ENCODE measurements at regions not wholly inside any gene's neighbourhood (a gene's known extent, or its start where the extent isn't known, plus 50 kb on each side); places are given as distances from the start of the nearest gene placed in this dataset.

DNA sequence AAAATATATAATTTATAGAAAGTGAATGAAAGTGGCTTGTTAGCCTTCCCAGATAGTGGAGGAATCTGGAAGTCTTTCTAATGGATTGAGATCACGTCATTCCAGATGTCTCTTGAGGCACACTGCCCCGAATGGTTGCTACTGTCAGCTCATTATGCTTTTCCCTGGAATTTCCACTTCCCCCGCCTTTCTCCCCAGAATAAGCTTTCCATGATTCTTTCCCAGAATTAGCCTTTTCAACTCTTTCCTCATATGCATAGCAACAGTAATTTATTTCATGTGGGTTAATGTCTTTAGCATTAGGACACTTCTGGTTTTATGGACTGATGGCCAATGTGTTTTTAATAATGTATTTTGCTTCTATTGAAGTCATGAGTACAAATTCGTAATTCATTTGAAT is 81.5 kb downstream of the PALM2AKAP2 start:
- Histone ChIP-seq H3K27ac (ENCODE audit: low read length) (no peak overlapping the region), H3K4me3 (ENCODE audit: low read depth in 1 of 2, low read length in 2 of 2) (no peak overlapping the region), H3K4me1 (ENCODE audit: control insufficient read depth in 1 of 2, insufficient read depth in 2 of 2, low read length in 2 of 2) (no peaks in the 10 kb centered on the region), H3K27me3 (ENCODE audit: low read depth, low read length) (no peaks in the 10 kb centered on the region), H3K36me3 (ENCODE audit: control insufficient read depth in 1 of 2, insufficient read depth in 2 of 2, low read length in 2 of 2) (no peaks in the 10 kb centered on the region), H3K9me3 (ENCODE audit: control insufficient read depth in 1 of 2, low read length in 2 of 2) (no peaks in the 10 kb centered on the region)

DNA sequence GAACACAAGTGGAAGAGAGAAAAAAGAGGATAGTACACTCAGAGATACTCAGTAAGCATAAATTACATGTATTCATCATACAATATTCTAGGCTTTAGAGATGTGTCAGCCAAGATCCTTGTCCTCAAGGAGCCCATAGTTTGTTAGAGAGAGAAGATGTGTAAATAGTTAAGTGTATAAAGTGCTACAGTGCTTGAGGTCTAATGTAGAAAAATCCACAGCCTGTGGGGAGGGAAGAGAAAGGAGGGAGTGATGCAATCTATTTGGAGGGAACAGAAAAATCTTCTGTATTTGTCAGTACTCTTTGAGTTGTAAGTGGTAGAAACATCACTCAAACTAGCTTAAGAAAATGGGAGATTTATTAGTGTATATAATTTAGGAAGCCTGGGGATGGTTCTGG is 81.9 kb downstream of the PALM2AKAP2 start:
- Histone ChIP-seq H3K4me1 (ENCODE audit: control insufficient read depth in 1 of 2, insufficient read depth in 2 of 2, low read length in 2 of 2) (no peaks in the 10 kb centered on the region), H3K27me3 (ENCODE audit: low read depth, low read length) (no peaks in the 10 kb centered on the region), H3K4me3 (ENCODE audit: low read depth in 1 of 2, low read length in 2 of 2) (no peak overlapping the region), H3K36me3 (ENCODE audit: control insufficient read depth in 1 of 2, insufficient read depth in 2 of 2, low read length in 2 of 2) (no peaks in the 10 kb centered on the region), H3K27ac (ENCODE audit: low read length) (no peak overlapping the region), H3K9me3 (ENCODE audit: control insufficient read depth in 1 of 2, low read length in 2 of 2) (no peaks in the 10 kb centered on the region)

DNA sequence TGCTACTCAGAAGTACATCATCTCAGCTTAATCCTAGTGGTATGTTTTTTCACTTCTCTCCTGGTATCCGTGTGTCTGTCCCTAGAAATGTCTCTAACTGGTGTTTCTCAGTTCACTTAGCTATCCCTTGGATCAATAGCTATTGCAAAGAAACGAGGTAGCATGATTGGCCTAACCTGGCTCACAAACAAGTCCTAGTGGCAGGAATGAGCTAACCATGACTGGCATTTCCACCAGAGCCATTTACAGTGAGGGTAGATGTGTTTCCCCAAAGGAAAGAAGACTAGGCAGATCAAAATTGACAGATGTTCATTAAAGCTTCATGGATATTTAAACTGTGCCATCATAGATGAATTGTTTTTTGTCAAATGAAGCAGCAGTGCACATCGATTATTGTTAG is 82.5 kb downstream of the PALM2AKAP2 start:
- H3K4me1 ChIP-seq (ENCODE audit: control insufficient read depth in 1 of 2, insufficient read depth in 2 of 2, low read length in 2 of 2): peaks cover 0 to 3% of the 10 kb centered on the region in 2 donors
- no peak overlapping the region for H3K4me3 ChIP-seq (ENCODE audit: low read depth in 1 of 2, low read length in 2 of 2)
- H3K27ac ChIP-seq (ENCODE audit: low read length): no peak overlapping the region

DNA sequence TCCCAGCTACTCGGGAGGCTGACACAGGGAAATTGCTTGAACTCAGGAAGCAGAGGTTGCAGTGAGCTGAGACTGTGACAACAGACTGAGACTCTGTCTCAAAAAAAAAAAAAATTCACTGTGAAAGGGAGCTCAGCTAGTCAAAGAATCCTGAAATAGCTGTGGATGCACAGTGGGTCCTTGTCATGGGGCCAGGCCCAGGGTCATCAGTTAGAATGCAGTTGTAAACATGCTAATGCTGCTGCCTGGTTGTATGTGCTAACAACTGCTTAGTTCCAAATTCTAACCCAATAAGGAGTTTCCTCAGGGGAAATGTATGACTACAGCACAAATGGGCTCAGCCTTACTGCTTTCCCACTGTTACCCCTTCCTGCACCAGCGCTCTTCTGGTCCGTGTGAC is 84.0 kb downstream of the PALM2AKAP2 start:
- no peak overlapping the region for H3K4me3 ChIP-seq (ENCODE audit: low read depth in 1 of 2, low read length in 2 of 2)
- H3K27ac ChIP-seq (ENCODE audit: low read length): no peak overlapping the region
- H3K36me3 ChIP-seq (ENCODE audit: control insufficient read depth in 1 of 2, insufficient read depth in 2 of 2, low read length in 2 of 2): no peaks in the 10 kb centered on the region
- H3K27me3 ChIP-seq (ENCODE audit: low read depth, low read length): no peaks in the 10 kb centered on the region
- no peaks in the 10 kb centered on the region for H3K9me3 ChIP-seq (ENCODE audit: control insufficient read depth in 1 of 2, low read length in 2 of 2)
- H3K4me1 ChIP-seq (ENCODE audit: control insufficient read depth in 1 of 2, insufficient read depth in 2 of 2, low read length in 2 of 2): peaks cover 0 to 15% of the 10 kb centered on the region in 2 donors

More for the DNA sequence above, 82.5 kb downstream of the PALM2AKAP2 start:
- Histone ChIP-seq H3K9me3 (ENCODE audit: control insufficient read depth in 1 of 2, low read length in 2 of 2) (no peaks in the 10 kb centered on the region), H3K36me3 (ENCODE audit: control insufficient read depth in 1 of 2, insufficient read depth in 2 of 2, low read length in 2 of 2) (no peaks in the 10 kb centered on the region), H3K27me3 (ENCODE audit: low read depth, low read length) (no peaks in the 10 kb centered on the region)

DNA sequence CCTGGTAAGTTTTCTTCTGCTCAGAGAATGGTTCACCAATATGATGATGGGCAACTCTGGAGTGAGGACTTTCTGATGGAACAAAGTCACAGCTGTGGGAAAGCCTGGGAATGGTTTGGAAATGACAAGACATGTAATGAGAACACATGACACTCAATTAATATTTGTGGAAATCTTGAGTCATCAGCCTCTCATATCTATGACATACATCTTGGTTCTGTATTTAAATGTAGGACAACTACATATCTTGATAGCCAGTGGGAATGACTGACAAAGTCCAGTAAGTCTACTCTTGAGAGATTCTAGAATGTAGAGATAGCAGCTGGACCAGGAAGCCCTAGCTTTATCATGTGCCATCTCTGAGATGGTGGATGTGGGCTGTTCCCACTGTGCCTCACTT is 85.5 kb downstream of the PALM2AKAP2 start:
- Histone ChIP-seq H3K9me3 (ENCODE audit: control insufficient read depth in 1 of 2, low read length in 2 of 2) (no peaks in the 10 kb centered on the region), H3K36me3 (ENCODE audit: control insufficient read depth in 1 of 2, insufficient read depth in 2 of 2, low read length in 2 of 2) (no peaks in the 10 kb centered on the region), H3K27ac (ENCODE audit: low read length) (no peak overlapping the region), H3K4me3 (ENCODE audit: low read depth in 1 of 2, low read length in 2 of 2) (no peak overlapping the region), H3K27me3 (ENCODE audit: low read depth, low read length) (no peaks in the 10 kb centered on the region), H3K4me1 (ENCODE audit: control insufficient read depth in 1 of 2, insufficient read depth in 2 of 2, low read length in 2 of 2) (peaks cover 0 to 15% of the 10 kb centered on the region in 2 donors)

DNA sequence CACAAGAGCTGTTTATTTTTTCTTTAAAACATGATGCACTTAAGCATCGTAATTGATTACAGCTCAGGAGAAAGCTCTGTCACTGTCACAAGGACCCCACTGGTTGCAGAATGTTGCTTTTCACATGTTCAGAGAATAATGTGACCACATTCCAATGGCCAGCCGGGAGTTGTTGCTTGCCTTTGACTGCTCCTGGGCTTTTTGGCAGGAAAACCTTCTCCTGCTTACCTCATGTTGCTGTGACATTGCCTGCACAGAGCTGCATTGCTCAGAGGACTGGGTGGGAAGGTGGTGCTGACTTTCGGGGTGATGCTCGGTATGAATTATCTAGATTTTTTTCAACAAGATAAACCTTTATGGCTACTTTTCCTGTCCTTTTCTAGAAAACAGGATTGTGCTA is 88.2 kb downstream of the PALM2AKAP2 start:
- Histone ChIP-seq H3K27ac (ENCODE audit: low read length) (no peak overlapping the region), H3K4me3 (ENCODE audit: low read depth in 1 of 2, low read length in 2 of 2) (no peak overlapping the region), H3K4me1 (ENCODE audit: control insufficient read depth in 1 of 2, insufficient read depth in 2 of 2, low read length in 2 of 2) (peaks cover 0 to 15% of the 10 kb centered on the region in 2 donors), H3K36me3 (ENCODE audit: control insufficient read depth in 1 of 2, insufficient read depth in 2 of 2, low read length in 2 of 2) (no peaks in the 10 kb centered on the region), H3K27me3 (ENCODE audit: low read depth, low read length) (no peaks in the 10 kb centered on the region), H3K9me3 (ENCODE audit: control insufficient read depth in 1 of 2, low read length in 2 of 2) (no peaks in the 10 kb centered on the region)

DNA sequence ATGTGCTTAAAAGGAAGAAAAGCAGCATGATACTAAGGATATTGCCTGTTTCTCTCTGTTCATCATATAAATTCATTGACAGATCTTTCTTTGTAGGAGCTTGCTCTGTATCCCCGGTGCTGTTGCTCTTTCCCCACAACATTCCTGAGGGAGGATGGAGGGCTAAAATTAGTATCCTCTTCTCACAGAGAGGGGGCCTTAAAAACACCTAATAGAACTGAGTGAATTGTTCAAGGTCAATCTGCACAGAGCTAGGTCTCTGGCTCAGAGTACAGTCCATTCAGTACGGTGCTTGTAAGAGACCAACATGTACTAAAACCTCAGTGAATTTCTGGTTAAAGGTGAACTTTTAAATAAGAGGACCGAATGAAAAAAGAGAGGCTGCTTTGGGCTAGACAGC is 88.7 kb downstream of the PALM2AKAP2 start:
- H3K27me3 ChIP-seq (ENCODE audit: low read depth, low read length): no peaks in the 10 kb centered on the region
- H3K36me3 ChIP-seq (ENCODE audit: control insufficient read depth in 1 of 2, insufficient read depth in 2 of 2, low read length in 2 of 2): no peaks in the 10 kb centered on the region
- H3K27ac ChIP-seq (ENCODE audit: low read length): no peak overlapping the region
- no peaks in the 10 kb centered on the region for H3K9me3 ChIP-seq (ENCODE audit: control insufficient read depth in 1 of 2, low read length in 2 of 2)
- no peak overlapping the region for H3K4me3 ChIP-seq (ENCODE audit: low read depth in 1 of 2, low read length in 2 of 2)
- peaks cover 0 to 15% of the 10 kb centered on the region in 2 donors for H3K4me1 ChIP-seq (ENCODE audit: control insufficient read depth in 1 of 2, insufficient read depth in 2 of 2, low read length in 2 of 2)

DNA sequence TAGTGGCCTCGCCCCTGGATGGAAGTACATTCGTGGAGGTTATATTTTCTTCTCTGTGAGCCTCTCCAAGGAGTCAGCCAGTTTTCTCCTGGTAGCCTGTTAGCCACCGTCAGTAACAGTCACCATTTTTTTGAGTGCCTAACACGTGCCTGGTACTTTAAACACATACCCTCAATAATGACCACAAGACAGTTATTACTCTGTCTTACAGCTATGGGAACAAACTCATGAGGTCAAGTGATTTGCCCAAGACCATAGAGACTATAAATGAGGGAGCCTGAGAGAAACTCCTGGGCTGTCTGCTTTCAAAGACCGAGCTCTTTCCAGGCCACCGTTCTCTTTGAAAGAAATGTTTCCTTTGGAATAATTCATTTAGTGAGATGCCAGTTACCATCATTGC is 90.4 kb downstream of the PALM2AKAP2 start:
- H3K4me3 ChIP-seq (ENCODE audit: low read depth in 1 of 2, low read length in 2 of 2): no peak overlapping the region
- H3K27me3 ChIP-seq (ENCODE audit: low read depth, low read length): no peaks in the 10 kb centered on the region

DNA sequence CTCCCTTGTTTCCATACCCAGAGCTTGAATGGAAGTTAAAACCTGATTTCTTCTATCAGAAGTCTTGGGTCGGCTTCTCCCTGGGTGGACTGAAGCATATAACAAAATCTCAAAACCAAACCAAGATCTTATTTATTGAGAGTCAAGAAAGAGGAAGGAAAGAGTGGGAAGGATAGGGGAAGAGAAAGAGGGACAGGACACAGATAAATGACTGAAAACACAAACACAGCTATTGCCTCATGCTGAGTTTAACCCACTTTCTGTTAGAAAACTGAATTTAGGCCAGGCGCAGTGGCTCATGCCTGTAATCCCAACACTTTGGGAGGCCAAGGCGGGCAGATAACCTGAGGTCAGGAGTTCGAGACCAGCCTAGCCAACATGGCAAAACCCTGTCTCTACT is 92.9 kb downstream of the PALM2AKAP2 start:
- no peaks in the 10 kb centered on the region for H3K9me3 ChIP-seq (ENCODE audit: control insufficient read depth in 1 of 2, low read length in 2 of 2)
- no peaks in the 10 kb centered on the region for H3K36me3 ChIP-seq (ENCODE audit: control insufficient read depth in 1 of 2, insufficient read depth in 2 of 2, low read length in 2 of 2)
- H3K27me3 ChIP-seq (ENCODE audit: low read depth, low read length): no peaks in the 10 kb centered on the region
- no peak overlapping the region for H3K4me3 ChIP-seq (ENCODE audit: low read depth in 1 of 2, low read length in 2 of 2)
- H3K4me1 ChIP-seq (ENCODE audit: control insufficient read depth in 1 of 2, insufficient read depth in 2 of 2, low read length in 2 of 2): peaks cover 0 to 8% of the 10 kb centered on the region in 2 donors
- no peak overlapping the region for H3K27ac ChIP-seq (ENCODE audit: low read length)

More for the DNA sequence above, 90.4 kb downstream of the PALM2AKAP2 start:
- Histone ChIP-seq H3K9me3 (ENCODE audit: control insufficient read depth in 1 of 2, low read length in 2 of 2) (no peaks in the 10 kb centered on the region), H3K27ac (ENCODE audit: low read length) (no peak overlapping the region), H3K4me1 (ENCODE audit: control insufficient read depth in 1 of 2, insufficient read depth in 2 of 2, low read length in 2 of 2) (peaks cover 0 to 15% of the 10 kb centered on the region in 2 donors), H3K36me3 (ENCODE audit: control insufficient read depth in 1 of 2, insufficient read depth in 2 of 2, low read length in 2 of 2) (no peaks in the 10 kb centered on the region)

DNA sequence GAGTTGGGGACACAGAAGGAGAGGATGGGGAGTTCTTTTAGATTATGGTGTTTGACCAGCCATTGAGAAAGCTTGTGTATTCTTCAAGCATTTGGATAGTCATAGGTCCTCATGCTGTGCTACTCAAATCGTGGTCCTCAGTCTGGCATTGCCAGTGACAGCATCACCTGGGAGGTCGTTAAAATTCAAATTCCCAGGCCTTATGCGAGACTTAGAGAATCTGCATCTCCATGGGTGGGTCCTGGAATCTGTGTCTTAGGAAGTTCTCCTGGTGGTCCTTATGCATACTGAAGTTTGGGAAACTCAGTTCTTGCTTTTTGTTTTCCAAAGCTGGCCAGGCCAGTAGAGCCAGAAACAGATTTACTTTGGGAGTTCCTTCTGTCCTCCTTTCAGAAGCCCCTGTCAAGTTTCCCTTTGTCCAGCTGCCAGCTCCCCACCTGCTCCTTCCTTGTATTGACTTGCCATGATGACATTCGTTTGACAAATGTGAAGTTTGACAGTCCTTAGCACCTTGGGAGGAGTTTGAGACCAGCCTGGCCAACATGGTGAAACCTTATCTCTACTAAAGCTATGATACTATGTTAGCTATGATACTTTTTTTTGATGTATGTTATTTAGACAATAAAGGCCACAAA is 95.6 kb downstream of the PALM2AKAP2 start:
- no peaks in the 10 kb centered on the region for H3K36me3 ChIP-seq (ENCODE audit: control insufficient read depth in 1 of 2, insufficient read depth in 2 of 2, low read length in 2 of 2)
- no peaks in the 10 kb centered on the region for H3K4me1 ChIP-seq (ENCODE audit: control insufficient read depth in 1 of 2, insufficient read depth in 2 of 2, low read length in 2 of 2)
- no peak overlapping the region for H3K4me3 ChIP-seq (ENCODE audit: low read depth in 1 of 2, low read length in 2 of 2)
- H3K27ac ChIP-seq (ENCODE audit: low read length): no peak overlapping the region
- no peaks in the 10 kb centered on the region for H3K27me3 ChIP-seq (ENCODE audit: low read depth, low read length)
- no peaks in the 10 kb centered on the region for H3K9me3 ChIP-seq (ENCODE audit: control insufficient read depth in 1 of 2, low read length in 2 of 2)

DNA sequence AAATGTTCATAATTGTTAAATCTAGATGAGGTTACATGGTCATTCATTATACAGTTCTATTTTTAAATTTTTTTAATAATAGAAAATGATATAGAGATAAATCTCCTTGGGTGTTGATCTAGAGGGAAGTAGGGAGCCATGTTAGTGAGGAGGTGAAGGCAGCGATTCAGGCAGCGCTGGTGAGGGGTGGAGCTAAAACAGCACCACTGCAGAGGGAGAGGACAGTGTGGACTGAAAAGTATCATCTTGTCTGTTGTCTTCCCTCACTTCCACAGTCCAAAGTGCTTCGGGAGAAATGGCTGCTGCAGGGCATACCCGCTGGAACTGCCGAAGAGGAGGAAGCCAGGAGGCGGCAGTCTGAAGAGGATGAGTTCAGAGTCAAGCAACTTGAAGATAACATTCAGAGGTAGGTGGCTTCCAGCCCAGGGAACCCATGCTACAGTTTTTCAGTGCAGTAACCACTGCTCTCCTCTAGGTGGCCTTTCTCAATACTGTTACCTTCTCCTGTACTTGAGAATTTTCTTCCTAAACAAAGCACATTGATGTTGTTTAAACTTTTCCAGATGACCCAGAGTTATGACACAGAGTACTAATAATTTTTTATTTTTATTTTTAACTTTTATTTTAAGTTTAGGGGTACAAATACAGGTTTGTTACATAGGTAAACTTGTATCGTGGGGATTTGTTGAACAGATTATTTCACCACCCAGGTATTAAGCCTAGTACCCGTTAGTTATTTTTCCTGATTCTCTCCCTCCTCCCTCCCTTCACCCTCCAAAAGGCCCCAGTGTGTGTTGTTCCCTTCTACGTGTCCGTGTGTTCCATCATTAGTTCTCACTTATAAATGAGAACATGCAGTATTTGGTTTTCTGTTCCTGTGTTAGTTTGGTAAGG is 100.5 kb downstream of the PALM2AKAP2 start:
- Histone ChIP-seq H3K4me3 (ENCODE audit: low read depth in 1 of 2, low read length in 2 of 2) (no peak overlapping the region), H3K27me3 (ENCODE audit: low read depth, low read length) (no peaks in the 10 kb centered on the region), H3K27ac (ENCODE audit: low read length) (no peak overlapping the region), H3K4me1 (ENCODE audit: control insufficient read depth in 1 of 2, insufficient read depth in 2 of 2, low read length in 2 of 2) (no peaks in the 10 kb centered on the region), H3K36me3 (ENCODE audit: control insufficient read depth in 1 of 2, insufficient read depth in 2 of 2, low read length in 2 of 2) (no peaks in the 10 kb centered on the region), H3K9me3 (ENCODE audit: control insufficient read depth in 1 of 2, low read length in 2 of 2) (no peaks in the 10 kb centered on the region)
